GM04503 (cell line): ENCODE measurements at regions not wholly inside any gene's neighbourhood (a gene's known extent, or its start where the extent isn't known, plus 50 kb on each side); places are given as distances from the start of the nearest gene placed in this dataset.

Experiments used
- DNase-seq: peaks from one replicate; pipeline ENCODE4 v3.0.0-alpha.2; 2012; ENCODE audit warnings: low read depth

DNA sequence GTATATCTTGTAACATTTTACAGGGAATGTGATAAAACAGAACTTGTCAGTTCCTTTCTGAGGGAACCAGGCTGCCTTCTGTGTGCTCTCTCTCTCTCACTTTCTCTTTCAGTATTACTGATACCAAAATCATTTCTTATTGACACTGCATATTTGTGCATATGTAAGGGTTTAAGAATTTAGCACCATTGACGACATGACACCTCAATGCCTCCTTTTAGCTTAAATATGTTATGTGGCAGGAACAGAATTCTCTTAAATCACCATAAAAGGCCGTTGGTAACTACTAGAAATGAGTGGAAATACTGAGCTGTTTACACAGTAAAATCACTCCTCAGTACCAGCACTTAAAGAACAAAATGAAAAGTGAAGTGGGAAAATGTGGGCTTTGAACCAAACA is 457.7 kb upstream of the SYT1 start:
- DNase-seq: no peak

DNA sequence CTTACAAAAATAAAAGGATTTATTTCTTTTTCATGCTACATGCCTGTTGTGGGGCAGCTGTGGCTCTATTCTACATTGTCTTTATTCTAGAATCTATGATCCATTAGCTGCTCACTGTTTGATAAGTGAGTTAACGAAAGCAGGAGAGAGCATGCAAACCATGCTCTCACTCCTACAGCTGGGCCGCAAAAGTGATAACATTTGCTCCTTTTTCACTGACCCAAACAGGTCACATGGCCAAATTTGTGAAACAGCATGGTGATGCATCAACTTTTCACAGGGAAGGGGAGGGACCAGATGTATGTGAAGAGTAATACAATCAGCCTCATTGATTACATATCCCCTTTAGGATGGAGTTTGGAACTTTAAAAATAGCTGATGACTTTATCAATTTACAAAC is 456.9 kb upstream of the SYT1 start:
- no peak for DNase-seq

DNA sequence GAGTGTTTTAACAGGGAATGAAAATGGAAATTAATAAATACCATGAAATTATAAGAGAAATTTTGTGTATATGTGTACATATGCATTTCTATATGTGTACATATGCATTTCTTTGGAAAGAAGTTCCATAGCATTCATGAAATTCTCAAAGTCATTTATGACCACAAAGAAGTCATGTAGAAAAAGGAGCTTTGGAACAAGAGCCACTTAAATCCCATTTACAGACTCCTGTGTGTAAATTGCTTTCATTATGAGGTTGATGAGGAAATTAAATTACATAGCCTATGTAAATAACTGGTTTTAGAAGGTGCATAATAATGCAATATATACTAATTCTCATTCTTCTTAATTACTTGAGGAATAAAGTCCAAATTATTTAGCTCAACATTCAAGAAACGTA is 450.5 kb upstream of the SYT1 start:
- DNase-seq: no peak

DNA sequence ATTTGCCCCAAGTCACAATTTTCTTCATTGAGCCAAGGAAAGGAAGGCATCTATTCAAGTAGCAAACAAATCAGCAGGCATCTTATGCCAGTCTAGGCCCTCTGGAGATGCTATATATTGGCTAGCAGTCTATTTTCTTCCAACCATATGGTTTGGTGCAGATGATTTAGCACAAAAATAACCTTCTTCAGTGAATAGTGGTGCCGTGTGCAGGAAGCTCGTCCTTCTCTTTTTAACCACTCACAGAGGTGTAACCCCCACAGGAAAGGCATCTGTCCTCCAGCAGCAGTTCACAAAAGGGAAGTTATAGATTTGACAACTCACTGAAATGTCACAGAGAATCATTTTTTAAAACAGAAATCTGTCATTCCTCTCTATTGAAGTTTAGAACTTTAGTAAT is 445.7 kb upstream of the SYT1 start:
- no peak for DNase-seq

DNA sequence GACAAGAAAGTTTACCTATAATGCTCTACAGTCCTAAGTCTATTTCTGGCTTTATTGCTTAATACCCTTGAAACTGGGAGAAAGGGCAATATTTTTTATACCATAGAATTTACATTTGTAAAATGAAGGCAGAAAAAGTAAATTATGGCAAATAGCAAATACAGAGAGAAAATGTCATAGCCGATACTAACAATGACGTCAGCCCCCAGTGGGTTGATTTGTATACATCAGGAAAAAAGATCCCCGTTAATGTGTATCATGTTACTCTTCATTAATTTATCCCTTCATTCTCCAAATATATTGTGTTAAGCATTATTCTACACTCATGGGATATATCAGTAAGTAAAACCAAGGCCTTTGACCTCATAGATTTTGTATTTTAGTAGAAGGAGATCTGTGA is 445.1 kb upstream of the SYT1 start:
- no peak for DNase-seq

DNA sequence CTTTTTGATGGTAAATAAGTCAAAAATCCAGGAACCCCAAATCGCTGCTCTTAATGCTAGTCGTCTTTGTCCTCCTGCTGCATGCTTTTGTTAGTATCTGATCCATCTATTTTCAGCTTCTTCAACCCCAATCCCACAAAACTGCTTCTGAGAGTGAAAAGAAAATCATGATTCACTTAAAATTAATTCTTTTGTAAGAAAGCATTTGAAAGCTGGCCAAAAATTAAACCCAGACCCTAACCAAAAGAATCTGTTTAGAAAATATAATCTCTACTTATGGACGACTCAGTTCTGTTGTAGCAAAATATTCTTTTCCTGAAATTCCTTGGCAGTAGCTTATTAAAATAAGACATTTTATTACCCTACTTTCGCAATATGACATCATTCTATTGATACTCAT is 443.6 kb upstream of the SYT1 start:
- DNase-seq: peak; percentile 22

DNA sequence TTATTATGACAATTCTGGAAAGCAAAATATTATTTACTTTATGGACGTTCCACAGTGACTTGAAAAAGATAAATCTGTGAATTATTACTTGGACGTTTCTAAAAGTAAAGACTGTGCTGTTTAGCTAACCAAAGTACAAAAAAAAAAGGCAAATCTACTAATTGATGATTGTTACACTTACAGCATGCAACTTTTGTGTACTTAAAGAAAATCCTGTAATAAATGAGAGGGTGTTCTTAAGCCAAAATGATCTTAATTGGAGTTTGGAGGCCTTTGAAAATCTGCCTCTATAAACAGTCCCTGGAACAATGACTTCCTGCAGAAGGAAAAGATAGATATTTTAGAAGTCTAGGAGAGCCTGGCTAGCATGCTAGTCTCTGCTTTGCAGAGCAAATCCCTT is 434.0 kb upstream of the SYT1 start:
- no peak for DNase-seq

DNA sequence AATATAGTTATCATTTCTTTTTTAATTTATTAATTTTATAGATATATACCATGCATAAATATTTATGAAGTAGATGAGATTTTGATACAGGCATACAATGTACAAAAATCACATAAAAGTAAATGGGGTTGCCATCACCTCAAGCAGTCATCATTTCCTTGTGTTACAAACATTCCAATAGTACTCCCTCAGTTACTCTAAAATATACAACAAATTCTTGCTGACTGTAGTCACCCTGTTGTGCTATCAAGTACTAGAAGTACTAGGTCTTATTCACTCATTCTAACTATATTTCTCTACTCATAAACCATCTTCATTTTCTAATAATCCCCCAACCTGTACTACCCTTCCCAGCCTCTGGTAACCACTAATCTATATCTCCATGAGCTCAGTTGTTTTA is 432.6 kb upstream of the SYT1 start:
- DNase-seq: peak; percentile 8

DNA sequence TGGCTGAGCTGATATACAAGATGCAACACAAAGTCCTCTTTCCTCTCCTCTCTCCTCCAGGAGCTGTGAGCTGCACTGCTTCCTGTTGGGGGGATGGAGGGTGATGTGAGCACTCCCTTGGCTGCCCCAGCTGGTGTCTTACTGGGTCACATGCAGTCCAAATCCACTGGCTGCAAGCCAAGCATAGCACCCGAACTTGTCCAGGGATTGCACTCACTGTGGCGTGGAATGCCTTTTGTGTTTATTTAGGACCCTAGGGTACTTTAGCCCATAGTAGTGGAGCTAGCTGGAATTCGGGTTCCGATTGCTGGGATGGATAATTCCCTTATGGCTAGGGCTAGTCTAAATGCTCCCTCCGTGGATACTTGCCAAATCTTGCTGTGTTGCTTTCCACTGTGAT is 424.9 kb upstream of the SYT1 start:
- DNase-seq: no peak

DNA sequence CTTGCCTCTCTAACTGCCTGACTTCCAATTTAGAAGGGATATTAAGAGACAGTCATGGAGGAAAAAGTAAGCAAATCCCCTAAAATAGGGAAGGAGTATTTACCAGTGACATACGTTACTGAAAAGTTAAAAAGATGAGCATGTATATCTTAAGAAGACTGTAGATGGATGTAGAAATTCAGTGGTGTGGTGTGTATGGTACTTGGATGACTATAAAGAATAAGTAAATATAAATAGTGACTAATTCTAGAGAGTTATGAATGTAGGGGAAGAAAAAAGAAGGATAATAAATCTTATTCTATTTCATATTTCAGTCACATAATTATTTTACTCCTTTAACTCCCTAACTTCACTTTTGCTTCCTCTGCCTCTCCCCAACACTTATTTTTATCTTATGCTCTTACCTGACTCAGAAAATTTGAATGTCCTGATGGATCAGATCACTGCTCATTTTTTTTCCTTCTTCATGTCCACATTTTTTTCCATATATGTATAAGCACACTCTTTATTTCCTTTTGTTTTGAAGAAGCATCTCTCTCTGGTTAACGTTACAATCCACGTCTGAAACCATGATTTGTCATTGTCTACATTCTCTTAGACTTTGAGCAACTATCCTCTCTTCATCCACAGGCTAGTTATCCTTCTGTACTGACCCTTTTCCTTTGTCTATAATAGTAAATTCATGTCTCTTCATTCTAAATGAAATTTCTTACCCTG is 422.7 kb upstream of the SYT1 start:
- no peak for DNase-seq

DNA sequence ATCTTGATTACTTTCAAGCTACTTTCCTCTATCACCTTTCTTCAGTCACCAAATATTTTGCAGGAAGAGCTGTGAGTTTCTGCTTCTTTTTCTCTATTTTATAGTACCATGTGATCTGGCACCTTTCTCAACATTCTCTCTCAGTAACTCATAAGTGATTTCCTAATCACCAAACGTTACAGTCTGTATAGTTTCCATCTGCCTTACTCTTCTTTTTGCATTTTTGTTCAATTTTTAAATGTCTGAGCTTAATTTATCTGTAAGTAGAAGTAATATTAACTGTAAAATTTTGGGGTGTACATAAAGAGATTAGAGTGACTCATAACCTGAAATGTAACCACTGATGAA is 422.1 kb upstream of the SYT1 start:
- DNase-seq: peak; percentile 45

DNA sequence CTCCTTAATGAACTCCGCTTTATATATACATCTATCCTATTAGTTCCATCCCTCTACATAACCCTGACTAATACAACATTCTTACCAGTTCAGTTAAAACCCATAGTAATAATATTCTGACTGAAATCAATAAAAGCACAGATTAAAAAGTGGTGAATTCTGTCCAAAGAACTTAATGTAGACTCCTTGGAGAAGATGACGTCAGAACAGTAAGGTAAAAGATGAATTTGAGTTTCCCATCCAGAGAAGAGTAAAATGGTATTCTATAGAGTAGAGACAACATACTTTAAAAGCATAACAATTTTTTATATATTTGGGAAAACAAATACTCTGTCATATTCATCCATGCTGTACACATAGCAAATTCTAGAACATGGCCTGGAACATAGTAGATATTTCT is 418.0 kb upstream of the SYT1 start:
- no peak for DNase-seq

DNA sequence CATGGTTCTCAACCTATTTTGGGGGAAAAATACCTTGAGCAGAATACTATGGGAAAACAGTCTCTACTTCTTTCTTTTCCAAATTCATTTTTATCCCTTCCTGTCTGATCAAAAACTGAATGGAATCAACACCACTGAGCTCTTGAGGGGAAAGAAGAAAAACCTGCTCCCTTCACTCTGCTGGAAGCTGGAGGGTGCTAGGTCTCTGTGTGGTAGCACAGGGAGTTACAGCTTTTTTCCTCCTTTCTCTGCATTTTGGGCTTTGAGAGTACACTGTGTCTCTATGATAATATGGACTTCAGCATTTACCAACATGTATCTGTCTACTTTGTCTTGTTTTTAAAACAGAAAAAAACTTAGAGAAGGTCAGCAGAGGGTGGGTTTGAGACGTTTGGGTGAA is 417.2 kb upstream of the SYT1 start:
- no peak for DNase-seq

DNA sequence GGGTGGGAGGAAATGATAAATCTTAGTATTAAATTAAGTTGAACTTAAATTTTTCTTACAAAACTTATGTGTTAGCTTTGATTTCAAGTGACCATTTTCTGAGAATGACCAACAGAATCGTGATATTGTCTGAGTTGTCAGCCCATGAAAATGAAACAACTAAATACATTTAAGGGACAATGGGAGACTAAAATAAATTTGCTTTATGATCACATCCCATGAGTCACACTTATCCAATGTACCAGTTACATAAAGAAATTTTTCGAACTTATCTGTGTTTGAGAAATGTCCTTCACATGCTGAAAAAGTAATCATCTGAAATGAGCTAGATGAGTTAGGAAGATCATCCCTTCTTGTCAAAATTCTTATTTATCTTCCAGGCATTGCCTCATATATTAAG is 415.9 kb upstream of the SYT1 start:
- DNase-seq: no peak

DNA sequence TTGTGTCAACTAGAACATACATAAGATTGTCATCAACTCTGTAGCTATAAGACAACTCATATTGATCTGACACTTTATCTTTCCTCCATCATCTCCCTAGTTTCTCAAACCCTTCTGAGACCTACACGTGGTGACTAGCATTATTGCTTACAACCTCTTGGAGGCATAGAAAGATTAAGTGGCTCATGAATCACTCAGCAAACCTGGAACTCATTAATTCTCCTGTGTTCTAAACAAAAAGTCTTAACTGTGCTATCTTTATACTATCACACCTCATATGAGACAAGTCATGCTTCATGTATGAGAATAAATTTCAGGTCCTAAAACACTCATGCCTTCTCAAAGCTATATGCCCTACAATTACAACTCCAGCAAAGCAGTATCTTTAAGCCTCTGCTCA is 408.6 kb upstream of the SYT1 start:
- no peak for DNase-seq

DNA sequence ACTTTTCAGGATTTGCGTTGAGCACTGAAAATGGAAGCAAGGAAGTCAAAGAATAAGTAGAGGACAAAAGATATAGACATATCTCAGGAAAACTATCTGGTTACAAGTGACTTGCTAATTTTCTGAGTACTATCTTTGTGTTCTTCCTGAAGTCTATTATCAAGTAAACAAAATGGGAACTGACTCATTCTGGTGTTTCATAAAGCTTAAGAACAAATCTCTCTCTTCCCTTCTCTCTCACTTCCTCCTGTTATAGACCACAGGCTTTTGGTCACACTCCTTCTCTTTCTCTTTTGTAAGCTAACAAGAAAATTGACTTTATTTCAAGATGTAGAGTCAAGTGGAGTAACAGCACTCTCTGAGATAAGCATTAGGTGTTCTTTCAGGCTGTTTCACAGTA is 406.6 kb upstream of the SYT1 start:
- DNase-seq: no peak

DNA sequence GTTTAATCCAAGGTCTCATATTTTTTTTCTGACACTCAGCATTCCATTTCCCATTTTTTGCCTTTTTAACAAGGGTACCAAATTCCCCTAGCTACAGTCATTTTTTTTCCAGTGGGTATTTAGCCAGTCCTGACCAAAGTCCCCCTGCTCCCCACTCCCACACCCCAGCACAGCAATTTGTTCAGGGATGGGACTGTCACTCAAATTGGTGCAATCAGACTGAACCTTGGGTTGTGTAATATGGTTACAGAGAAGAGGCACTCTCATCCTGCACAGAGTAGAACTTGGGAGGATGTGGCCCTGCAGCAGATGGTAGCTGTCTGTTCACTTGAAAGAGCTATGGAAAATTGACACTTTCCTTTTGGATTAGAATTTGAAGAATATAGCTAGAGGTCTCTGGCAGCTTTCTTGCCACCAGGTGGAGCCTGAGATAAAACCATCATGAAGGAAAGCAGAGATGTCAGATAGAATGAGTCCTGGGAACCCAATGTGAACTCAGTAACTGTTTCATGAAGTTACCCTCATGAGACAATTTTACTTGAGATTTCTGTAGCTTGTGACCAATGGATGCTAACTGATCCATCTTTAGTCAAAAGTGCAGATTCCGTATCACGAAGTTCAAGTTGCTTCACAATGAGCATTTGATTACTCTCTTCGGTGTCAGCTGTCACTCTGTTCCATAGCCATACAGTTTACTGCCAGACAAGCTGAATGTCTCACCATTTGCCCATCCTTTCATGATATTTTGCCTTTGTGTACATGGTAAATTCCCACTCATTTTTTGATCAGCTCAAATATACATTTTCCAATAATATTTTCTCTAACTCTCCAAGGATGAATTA is 394.0 kb upstream of the SYT1 start:
- no peak for DNase-seq

DNA sequence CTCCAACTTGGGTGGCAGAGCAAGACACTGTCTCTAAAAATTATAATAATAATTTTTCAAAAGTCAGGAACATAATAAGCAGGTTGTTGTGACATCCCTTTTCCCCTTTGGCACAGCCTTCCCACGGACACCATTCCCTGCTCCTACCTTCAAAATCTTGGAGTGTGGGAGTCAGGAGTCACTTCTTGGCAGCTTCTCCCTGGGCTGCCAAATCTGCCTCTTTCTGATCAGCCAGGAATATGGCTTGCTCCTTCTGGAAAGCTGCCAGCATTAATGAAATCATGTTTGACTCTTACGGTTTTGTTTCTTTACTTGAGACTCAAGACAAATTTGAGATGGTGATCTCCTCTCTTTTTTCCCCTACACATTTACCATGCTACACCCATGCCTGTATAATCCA is 391.4 kb upstream of the SYT1 start:
- DNase-seq: no peak

DNA sequence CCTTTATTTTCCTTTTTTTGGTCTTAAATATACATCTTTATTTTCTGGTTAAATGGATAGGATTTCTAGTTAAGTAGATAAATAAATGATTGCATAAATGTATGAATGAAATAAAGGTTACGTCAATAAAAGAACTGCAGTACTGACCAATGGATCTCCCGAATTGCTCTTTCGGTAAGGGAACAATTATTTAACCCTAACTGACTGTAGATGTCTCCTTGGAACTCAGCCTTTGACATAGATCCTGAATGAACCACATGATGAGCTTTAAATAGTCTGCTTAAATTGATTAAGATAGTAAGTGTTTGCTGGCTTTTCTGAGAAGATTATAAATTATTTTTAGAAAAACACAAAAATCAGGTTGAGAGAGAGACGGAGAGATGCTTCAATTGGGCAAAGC is 391.0 kb upstream of the SYT1 start:
- DNase-seq: no peak

DNA sequence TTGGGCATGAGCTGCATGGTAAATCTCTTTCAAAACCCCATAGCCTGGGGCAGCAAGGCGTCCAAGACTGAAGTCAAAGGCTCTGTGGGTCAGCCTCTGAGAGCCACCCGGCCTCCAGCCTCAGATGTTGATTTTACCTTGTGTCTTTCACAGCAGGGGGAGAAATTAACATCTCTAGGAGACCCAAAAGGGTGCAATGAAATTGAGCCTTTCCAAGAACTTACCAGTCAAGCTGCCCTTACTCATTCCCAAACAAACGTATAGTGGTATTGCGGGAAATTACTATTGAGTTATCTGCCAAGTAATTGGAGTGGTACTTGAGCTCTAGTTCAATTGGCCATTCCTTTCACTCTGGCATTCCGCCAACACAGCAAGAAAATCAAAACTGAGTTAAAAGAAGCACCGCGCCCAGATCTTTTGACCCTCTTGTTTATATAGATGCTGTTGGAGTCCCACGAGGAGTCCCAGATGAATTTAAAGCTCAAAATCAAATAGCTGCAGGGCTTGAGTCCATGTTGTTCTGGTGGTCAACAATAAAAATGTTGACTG is 380.7 kb upstream of the SYT1 start:
- DNase-seq: no peak

DNA sequence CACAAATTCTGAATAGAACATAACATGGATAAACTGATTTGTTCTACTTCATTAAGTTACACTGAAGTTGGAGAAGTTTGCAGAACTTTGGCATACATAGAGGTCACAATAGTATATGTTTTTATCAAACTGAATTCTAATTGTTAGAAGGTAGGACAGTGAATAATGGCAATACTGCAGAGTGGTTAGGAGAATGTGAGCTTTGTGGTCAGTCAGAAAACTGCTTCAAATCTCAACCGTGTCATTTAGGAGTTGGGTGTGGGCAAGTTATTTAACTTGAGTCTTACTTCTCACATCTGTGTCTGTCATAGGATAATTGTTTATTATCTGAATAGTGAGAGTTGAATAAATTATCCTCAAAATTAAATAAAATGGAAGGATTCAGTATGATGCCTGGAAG is 374.6 kb upstream of the SYT1 start:
- no peak for DNase-seq

DNA sequence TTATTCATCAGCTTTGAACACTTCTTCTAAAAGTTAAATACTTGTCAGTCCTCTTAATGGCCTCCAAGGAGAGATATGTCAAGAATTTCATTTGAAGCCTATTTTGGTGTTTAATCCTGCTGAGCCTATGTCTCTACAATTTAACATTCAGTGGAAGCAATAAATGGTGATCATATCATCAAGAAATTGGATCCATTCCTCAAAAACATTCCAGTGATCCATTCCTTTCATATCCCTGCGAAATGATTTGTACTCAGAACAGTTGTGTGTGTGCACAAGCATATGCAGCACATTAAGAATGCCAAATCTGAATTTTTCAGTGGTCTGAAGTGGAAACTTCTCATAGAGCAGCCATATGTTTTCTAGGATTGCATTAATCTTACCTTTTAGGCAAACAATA is 373.7 kb upstream of the SYT1 start:
- peak; percentile 64 for DNase-seq

DNA sequence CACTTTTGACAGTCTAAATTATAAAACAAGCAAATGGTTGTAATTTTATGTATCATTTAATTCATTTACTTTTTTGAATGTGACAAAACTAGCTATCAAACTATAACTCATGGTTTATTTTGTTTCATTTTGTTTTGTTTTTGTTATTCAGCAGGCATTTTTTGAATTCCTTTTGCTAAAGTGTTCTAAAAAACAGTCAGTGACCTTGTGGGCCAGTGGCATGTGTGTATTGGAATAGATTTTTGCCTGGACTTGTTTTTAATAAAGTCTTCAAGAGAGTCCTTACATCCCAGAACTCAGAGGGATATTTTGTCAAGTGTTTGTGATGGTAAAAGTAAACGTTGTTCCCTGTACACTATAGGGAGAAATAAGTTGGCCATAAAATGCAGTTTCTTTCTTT is 369.7 kb upstream of the SYT1 start:
- peak; percentile 29 for DNase-seq

DNA sequence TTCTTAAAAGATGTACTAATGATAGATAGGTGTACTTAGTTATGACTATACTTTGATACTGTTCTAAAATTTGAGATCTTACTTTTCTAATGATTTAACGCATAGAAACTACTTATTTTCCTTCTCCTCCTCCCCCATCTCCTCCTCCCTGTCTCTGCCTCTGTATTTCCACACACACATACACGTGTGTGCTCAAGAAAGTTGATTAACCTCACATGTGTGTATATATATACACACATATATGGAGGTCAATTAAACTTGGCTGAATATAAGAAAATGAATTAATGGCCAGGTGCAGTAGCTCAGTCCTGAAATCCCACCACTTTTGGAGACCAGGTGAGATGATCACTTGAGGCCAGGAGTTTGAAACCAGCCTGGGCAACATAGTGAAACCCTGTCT is 362.7 kb upstream of the SYT1 start:
- DNase-seq: no peak
